HAP-1 (cell line): ENCODE measurements at regions not wholly inside any gene's neighbourhood (a gene's known extent, or its start where the extent isn't known, plus 50 kb on each side); places are given as distances from the start of the nearest gene placed in this dataset.

Experiments
- DNase-seq, 2 experiments: peaks; one replicate each; pipeline ENCODE4 v3.0.0-alpha.2; 2016 to 2020; ENCODE audit warnings: low spot score in 2 of 2
- H3K27me3 ChIP-seq: fragments of 250-450 bp; sonication (Bioruptor Pico); 2 replicates; pipeline ENCODE4 v1.5.1; 2020; ENCODE audit warnings: low read depth, mild to moderate bottlenecking, moderate library complexity
- H3K36me3 ChIP-seq: fragments of 250-450 bp; sonication (Bioruptor Pico); replicated peaks from 2 replicates; pipeline ENCODE4 v1.5.1; 2020; ENCODE audit warnings: mild to moderate bottlenecking
- H3K4me1 ChIP-seq: fragments of 250-450 bp; sonication (Bioruptor Pico); 2 replicates; pipeline ENCODE4 v1.5.1; 2020; ENCODE audit warnings: mild to moderate bottlenecking
- H3K4me3 ChIP-seq: fragments of 250-450 bp; sonication (Bioruptor Pico); 2 replicates; pipeline ENCODE4 v1.5.1; 2020; ENCODE audit warnings: mild to moderate bottlenecking, moderate library complexity
- H3K9me3 ChIP-seq: fragments of 250-450 bp; sonication (Bioruptor Pico); 2 replicates; pipeline ENCODE4 v1.5.1; 2020; ENCODE audit warnings: mild to moderate bottlenecking, moderate library complexity
- in situ Hi-C: fragments of 300-500 bp; cut with MboI; formaldehyde crosslinking; loops from 3 replicates; pipeline ENCODE4 v1.14.3; 2020; ENCODE audit warnings: low sequenced_read_pairs, inconsistent platforms, mixed read lengths

DNA sequence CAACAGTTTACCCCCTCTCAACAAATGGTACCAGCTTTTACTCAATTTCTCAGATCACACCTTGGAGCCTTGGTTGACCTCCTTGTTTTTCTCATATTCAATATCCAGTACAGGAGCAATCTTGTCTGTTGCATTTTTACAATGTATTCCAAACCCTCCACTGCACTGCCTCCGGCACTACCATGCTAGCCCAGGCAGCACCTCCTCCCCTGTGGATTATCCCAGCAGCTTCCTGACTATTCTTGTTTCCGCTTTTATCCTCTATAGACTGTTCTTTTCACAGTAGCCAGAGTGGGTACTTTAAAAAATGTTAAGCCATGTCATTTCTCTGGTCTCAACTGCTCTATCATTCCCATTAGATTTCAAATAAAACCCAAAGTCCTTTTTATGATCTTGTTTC lies 253.4 kb upstream of the GPRIN3 start:
- in situ Hi-C loops, result no loop called here
- peaks cover 48% of the 10 kb centered on the region for H3K4me1 ChIP-seq
- peak; percentile 66 to 68 for DNase-seq
- H3K4me3 ChIP-seq, result no peak overlapping the region
- no peaks in the 10 kb centered on the region for H3K36me3 ChIP-seq
- no peaks in the 10 kb centered on the region for H3K9me3 ChIP-seq
- H3K27me3 ChIP-seq, result no peaks in the 10 kb centered on the region

DNA sequence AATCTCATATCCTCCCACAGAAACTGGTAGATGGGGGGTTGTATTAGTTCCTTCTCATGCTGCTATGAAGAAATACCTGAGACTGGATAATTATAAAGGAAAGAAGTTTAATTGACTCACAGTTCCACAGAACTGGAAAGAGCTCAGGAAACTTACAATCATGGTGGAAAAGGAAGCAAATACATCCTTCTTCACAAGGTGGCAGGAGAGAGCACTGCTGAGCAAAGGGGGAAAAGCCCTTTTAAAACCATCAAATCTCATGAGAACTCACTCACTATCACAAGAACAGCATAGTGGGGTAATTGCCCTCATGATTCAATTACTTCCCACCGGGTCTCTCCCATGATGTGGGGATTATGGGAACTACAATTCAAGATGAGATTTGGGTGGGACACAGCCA lies 250.5 kb upstream of the GPRIN3 start:
- DNase-seq, result peak; percentile 48 to 69
- Histone ChIP-seq H3K36me3 (no peaks in the 10 kb centered on the region), H3K27me3 (no peaks in the 10 kb centered on the region), H3K4me3 (no peak overlapping the region), H3K4me1 (peaks cover 48% of the 10 kb centered on the region), H3K9me3 (no peaks in the 10 kb centered on the region)
- in situ Hi-C loops, result no loop called here

DNA sequence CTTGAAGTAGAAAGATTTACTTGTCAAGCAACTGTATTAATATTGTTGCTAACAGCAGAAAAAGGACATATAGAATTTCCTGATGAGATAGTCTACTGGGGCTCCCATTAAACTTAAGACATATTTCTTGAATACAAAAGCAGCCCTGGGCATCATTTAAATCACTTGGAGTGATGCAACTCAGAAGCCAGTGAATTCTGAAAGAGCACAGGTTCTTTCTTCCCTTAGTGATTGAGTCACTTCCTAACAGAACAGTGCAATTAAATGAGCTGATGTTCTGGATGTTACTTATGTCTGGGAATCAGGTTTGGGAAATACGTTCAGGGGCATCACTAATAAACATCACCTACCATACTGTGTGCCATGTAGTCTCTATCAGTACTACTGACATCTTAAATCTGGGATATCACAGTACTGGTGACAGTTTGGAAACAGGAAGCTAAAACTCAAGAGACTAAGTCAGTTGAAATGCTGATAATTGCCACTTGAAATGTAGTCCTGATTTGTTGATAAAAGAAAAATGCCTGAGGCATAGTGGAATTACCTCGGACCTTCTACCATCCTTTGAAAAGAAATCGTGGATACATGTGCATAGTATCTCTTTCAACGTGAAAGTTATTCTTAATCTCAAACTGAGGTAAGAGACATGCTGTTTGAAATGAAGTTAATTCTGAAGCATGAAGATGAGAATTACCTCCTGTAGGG lies 249.2 kb upstream of the GPRIN3 start:
- in situ Hi-C loops, result no loop called here
- Histone ChIP-seq H3K4me1 (peaks cover 48% of the 10 kb centered on the region), H3K9me3 (no peaks in the 10 kb centered on the region), H3K27me3 (no peaks in the 10 kb centered on the region), H3K36me3 (no peaks in the 10 kb centered on the region), H3K4me3 (no peak overlapping the region)
- DNase-seq, result peak in 1 of 2 experiments; percentile 80

DNA sequence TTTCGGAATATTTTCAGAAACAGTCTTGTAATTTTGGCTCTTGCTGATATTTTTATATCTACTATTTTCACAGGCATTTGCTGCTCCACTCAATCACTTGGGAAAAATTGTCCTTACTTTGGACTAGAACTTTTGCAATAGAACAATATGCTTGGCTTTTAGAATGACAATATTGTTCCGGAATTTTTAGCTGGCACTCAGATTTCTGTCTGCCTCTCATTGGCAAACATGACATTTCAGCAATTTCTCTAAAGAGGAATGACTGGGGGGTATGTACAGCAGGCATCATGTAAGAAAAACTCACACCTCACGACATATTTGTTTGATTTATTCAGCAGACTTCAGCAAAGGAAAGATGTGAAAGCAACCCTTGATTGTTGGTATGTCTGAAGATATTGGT lies 243.6 kb upstream of the GPRIN3 start:
- in situ Hi-C loops, result no loop called here
- Histone ChIP-seq H3K4me1 (peaks cover 11% of the 10 kb centered on the region), H3K36me3 (no peaks in the 10 kb centered on the region), H3K27me3 (no peaks in the 10 kb centered on the region), H3K9me3 (no peaks in the 10 kb centered on the region), H3K4me3 (no peak overlapping the region)
- DNase-seq, result no peak

DNA sequence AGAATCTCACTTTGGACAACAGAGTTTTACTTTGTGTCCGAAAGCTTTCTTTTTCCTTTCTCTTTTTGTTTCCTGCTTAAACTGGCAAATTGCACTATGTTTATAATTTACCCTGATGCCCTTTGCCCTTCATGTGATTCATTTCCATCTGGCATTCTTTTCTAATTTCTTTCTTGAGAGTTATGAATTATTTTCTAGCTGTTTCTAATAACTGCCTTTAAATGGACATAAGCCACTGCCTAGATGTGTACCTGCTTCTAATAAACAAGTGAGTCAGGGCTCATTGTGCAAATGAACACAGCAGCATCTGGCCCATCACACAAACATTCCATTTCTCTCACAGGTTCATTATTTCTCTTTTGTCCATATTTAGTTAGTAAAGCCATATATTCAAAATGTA lies 242.3 kb upstream of the GPRIN3 start:
- no peak for DNase-seq
- in situ Hi-C loops, result no loop called here

DNA sequence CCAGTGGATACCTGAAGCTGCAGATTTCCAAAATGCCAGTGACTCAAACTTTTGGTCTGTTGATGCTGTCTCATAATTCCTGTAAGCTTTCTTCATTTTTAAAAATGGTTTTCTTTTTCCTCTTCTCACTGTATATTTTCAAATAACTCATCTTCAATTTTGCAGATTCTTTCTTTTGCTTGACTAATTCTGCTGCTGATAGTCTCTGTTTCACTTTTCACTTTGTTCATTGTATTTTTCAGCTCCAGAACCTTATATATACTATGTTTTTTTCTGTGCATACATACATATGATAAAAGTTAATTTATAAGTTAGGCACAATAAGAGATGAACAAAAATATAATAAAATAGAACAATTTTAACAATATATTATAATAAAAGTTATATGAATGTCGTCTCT lies 237.7 kb upstream of the GPRIN3 start:
- no peak for DNase-seq
- Histone ChIP-seq H3K27me3 (no peaks in the 10 kb centered on the region), H3K4me3 (no peak overlapping the region), H3K9me3 (no peaks in the 10 kb centered on the region), H3K4me1 (peaks cover 17% of the 10 kb centered on the region), H3K36me3 (no peaks in the 10 kb centered on the region)
- in situ Hi-C loops, result no loop called here

More for the DNA sequence above, 242.3 kb upstream of the GPRIN3 start:
- H3K4me3 ChIP-seq, result no peak overlapping the region
- no peaks in the 10 kb centered on the region for H3K36me3 ChIP-seq
- H3K9me3 ChIP-seq, result no peaks in the 10 kb centered on the region
- no peaks in the 10 kb centered on the region for H3K27me3 ChIP-seq
- peaks cover 13% of the 10 kb centered on the region for H3K4me1 ChIP-seq

DNA sequence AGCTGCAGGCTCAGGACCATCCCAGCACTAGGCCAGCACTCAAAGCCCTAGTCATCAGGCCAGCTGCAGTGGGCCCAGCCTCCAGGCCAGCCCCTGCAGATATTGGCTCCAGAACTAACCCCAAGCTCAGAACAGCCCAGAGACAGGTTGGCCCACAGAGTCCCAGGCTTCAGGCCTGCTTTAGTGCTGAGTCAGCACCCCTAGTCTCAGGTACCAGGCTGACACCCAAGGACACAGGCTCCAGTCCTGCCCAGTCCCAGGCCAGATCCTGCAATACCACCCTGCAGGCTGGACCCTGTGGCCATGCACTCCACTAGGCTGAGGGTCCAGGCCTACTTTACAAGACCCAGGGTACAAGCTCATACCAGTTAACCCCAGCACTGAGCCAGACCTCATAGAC lies 234.4 kb upstream of the GPRIN3 start:
- Histone ChIP-seq H3K27me3 (no peaks in the 10 kb centered on the region), H3K4me1 (peaks cover 26% of the 10 kb centered on the region), H3K4me3 (no peak overlapping the region), H3K36me3 (no peaks in the 10 kb centered on the region), H3K9me3 (no peaks in the 10 kb centered on the region)
- DNase-seq, result no peak
- in situ Hi-C loops, result no loop called here

DNA sequence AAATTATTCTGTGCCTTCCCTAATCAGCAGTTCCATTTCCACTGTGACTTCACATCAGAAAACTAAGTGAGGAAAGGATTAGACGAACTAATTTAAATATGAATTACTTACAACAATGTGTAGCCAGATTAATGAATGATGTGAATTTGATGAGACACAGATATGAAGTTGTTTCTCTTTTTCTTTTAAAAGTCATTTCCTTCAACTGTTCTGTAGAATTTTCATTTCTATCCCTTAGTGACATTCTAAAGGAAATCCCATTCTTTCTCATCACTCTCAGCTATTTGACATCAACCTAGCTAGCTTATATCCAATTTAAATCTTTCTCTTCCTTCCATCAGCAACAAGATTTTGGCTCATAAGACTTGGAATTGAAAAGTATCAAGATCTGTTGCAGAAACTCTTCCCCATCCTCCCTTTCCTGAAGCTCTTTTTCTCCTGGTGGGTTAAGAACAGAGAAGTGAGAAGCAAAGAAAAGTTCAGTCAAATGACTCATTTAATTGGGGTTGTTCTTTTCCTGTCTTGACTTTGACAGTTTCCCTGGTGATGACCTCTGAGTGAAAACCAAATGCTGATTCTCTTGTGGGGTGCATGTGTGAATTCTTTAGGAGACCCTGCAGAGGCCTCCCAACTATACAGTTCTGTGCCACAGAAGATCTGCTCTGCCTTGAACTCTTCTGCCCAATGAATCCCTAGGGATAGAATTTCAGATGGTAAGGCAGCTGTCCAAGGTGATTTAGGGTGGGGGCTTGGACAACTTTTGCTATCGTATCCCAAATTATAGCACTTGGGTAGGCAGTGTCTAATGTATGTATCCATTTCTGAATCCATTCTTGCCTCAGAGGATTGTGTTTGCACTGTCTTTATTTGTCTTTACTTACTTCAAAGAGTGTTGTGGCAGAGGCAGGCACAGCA lies 232.5 kb upstream of the GPRIN3 start:
- Histone ChIP-seq H3K4me3 (no peak overlapping the region), H3K4me1 (peaks cover 16% of the 10 kb centered on the region), H3K36me3 (no peaks in the 10 kb centered on the region), H3K9me3 (no peaks in the 10 kb centered on the region), H3K27me3 (no peaks in the 10 kb centered on the region)
- DNase-seq, result peak in 1 of 2 experiments; percentile 37
- in situ Hi-C loops, result no loop called here

DNA sequence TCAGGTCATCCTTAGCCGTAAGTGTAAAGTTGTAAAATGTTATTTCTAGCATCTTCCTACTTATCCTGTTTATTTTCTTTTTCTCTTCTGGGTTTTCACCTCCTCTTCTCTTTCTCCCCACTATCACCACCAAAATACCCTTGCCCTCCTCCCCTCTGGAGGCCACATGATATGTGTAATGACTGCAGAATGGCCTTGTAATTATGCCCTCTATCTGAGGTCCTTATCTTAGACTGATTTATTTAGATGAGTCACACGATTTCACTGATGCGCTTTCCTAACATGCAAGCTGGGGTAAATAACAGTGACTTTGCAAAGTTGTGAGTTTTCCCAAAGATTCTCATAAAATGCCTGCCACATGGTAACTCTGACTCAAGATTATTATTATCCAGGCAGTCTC lies 231.8 kb upstream of the GPRIN3 start:
- Histone ChIP-seq H3K9me3 (no peaks in the 10 kb centered on the region), H3K4me1 (peaks cover 16% of the 10 kb centered on the region), H3K4me3 (no peak overlapping the region), H3K36me3 (no peaks in the 10 kb centered on the region), H3K27me3 (no peaks in the 10 kb centered on the region)
- DNase-seq, result no peak
- in situ Hi-C loops, result no loop called here

DNA sequence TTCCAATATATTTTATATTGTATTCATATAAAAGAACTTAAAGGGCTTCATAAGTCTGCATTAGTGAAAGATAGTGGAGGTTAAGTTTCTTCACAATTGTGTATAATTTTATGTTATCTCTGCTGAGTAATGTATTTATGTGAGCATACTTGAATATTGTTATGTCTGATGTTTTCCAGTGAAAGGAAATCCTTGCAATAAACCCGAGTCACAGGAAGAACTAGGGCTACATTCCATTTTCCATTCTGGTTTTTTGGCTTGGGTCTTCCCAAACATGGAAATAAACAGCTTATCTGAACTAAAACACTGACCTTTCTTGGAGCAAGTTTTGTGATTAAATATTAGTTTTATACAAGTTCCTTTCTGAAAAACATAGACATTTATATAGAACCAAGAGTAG lies 231.3 kb upstream of the GPRIN3 start:
- H3K27me3 ChIP-seq, result no peaks in the 10 kb centered on the region
- in situ Hi-C loops, result no loop called here
- DNase-seq, result no peak
- no peak overlapping the region for H3K4me3 ChIP-seq
- H3K36me3 ChIP-seq, result no peaks in the 10 kb centered on the region
- H3K4me1 ChIP-seq, result peaks cover 16% of the 10 kb centered on the region
- no peaks in the 10 kb centered on the region for H3K9me3 ChIP-seq

DNA sequence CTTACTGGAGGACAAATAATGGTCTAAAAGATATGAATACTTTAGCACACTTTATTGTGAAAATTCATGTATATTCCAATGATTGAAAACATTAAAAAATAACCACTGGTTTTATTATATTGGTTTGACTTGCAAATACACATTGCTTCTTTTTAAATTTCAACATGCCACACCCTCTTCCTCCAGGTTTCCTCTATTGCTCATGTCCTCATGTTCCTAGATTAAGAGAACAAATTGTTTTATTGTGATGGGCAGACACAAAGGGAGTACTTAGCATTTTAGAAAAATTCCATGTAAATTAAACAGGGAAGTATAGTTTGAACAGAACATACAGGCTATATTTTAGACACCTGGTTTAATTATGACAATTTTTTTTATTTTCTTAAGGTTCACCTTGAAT lies 230.6 kb upstream of the GPRIN3 start:
- Histone ChIP-seq H3K9me3 (no peaks in the 10 kb centered on the region), H3K36me3 (no peaks in the 10 kb centered on the region), H3K27me3 (no peaks in the 10 kb centered on the region), H3K4me3 (no peak overlapping the region), H3K4me1 (peaks cover 16% of the 10 kb centered on the region)
- DNase-seq, result no peak
- in situ Hi-C loops, result no loop called here

DNA sequence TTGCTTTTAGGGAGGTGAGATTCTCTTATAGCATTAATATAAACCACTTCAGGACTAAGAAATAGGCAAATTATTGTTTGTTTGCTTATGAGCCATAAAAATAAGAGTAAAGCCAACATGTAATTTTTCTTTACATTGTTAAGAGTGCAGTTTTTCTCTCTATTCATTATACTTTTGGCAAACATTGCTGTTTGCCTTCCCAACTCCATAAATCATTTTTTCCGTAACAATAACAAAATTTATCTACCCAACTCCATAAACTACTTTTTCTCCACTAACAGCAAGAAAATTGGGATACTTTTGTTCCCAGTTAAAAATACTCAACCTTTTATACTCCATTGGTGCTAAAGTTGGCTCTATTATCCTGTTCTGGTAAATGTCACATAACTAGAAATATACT lies 229.7 kb upstream of the GPRIN3 start:
- H3K36me3 ChIP-seq, result no peaks in the 10 kb centered on the region
- H3K27me3 ChIP-seq, result no peaks in the 10 kb centered on the region
- peaks cover 16% of the 10 kb centered on the region for H3K4me1 ChIP-seq
- in situ Hi-C loops, result no loop called here
- H3K4me3 ChIP-seq, result no peak overlapping the region
- no peak for DNase-seq
- H3K9me3 ChIP-seq, result no peaks in the 10 kb centered on the region

DNA sequence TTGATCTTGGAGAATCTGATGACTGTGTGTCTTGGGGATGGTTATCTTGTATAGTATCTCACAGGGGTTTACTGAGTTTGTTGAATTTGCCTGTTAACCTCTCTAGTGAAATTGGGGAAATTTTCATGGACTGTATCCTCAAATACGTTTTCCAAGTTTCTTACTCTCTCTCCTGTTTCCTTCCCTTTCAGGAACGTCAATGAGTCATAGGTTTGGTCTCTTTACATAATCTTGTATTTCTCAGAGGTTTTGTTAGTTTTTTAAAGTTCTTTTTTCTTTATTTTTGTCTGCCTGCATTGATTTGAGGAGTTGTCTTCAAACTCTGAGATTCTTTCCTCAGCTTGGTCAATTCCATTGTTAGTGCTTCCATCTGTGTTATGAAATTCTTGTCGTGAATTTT lies 227.7 kb upstream of the GPRIN3 start:
- no peaks in the 10 kb centered on the region for H3K9me3 ChIP-seq

DNA sequence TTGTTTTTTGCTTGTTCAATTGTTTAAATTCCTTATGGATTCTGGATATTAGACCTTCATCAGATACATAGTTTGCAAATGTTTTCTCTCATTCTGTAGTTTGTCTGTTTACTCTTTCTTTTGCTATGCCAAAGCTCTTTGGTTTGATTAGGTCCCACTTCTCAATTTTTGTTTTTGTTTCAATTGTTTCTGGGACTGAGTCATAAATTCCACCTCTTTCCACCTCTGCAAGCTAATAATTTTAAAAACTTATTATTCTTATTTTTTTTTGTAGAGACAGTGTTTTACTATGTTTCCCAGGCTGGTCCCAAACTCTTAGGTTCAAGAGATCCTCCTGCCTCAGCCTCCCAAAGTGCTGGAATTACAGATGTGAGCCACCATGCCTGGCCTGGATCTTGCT lies 226.8 kb upstream of the GPRIN3 start:
- Histone ChIP-seq H3K9me3 (no peaks in the 10 kb centered on the region), H3K36me3 (no peaks in the 10 kb centered on the region), H3K27me3 (no peaks in the 10 kb centered on the region), H3K4me1 (peaks cover 3% of the 10 kb centered on the region), H3K4me3 (no peak overlapping the region)
- in situ Hi-C loops, result no loop called here
- no peak for DNase-seq

More for the DNA sequence above, 227.7 kb upstream of the GPRIN3 start:
- H3K4me1 ChIP-seq, result peaks cover 12% of the 10 kb centered on the region
- no peak for DNase-seq
- H3K27me3 ChIP-seq, result no peaks in the 10 kb centered on the region
- in situ Hi-C loops, result no loop called here
- H3K36me3 ChIP-seq, result no peaks in the 10 kb centered on the region
- no peak overlapping the region for H3K4me3 ChIP-seq
